AG08395 (cell line): ENCODE measurements at regions not wholly inside any gene's neighbourhood (a gene's known extent, or its start where the extent isn't known, plus 50 kb on each side); places are given as distances from the start of the nearest gene placed in this dataset.

Source experiments
- DNase-seq: peaks from one replicate; pipeline ENCODE4 v3.0.0; 2012; ENCODE audit warnings: mixed read lengths, low spot score

DNA sequence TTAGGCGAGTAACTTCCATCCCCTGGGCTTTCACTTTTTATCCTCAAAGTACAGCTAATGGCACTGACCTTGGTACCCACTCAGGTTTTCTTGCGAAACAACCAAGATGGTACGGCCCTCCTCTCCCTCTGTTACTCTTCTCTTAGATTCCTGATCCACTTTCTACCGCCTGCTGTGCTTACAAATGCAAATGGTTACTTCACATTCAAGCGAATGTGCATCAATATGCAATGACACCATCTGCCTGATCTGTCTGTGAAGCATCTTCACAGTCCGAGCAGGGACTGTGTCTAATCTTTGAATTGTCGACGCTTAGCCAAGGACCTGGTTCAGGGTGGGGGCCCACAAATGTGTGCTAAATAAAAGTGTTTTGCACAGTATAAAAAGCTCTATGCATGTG is 112.2 kb downstream of the TRIB2 start:
- no peak for DNase-seq

GRCh38 chr2:12831016-12831415 is 114.3 kb downstream of the TRIB2 start:
- DNase-seq, result no peak

DNA sequence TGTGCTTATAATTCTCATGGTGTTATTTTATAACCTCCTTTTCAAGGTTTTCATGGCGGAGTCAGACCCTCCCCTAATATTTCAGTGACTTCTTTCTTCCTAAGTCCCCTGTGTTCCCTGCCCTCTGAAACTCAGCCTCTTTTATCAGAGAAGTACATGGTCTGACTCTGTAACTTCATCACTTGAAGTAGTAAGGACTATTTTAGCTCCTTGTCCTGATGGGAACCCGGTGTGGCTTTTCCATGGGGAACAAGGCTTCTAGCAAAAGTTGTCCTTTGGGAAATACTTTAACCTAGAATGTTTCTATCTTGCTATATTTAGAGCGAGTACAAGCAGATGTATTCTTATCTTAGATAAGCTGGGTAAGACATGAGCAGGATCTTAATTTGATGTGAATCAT is 117.5 kb downstream of the TRIB2 start:
- no peak for DNase-seq

DNA sequence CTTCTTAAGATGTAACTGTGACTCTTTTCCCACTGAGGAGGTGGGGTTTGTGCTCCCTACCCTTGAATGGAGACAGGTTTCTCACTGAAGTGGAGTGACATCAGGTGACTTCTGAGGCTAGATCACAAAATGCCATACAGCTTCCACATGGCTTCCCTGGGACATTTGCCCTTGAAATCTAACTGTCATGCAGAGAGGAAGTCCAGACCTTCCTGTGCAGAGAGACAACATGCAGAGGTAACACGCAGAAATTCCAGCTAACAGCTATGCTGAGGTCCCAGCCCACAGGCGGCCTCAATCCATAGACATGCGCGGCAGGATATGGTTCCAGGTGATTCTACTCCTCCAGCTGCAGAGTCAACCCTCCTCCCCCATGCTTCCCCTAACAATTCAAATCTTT is 119.0 kb downstream of the TRIB2 start:
- no peak for DNase-seq

- DNase-seq, result no peak
Measured at GRCh38 chr2:12839339-12839738, 122.6 kb downstream of the TRIB2 start.

DNA sequence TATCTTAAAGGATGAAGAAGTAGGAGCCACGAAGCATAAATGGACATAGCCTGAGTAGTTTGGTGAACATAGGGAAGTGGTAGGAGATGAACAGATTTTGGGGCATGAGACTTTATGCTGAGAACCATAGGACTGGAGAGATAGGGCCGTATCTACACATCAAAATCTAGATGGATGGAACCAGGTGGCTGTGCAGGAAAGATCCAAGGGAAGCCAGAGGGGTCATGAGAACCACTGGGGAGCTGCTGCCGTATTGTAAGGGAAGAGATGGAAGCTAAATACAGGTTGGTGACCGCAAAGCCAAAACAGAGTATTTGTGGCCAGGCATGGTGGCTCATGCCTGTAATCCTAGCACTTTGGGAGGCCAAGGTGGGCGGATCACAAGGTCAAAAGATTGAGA is 124.3 kb downstream of the TRIB2 start:
- no peak for DNase-seq

- no peak for DNase-seq
Measured at GRCh38 chr2:12842917-12843316, 126.2 kb downstream of the TRIB2 start.

DNA sequence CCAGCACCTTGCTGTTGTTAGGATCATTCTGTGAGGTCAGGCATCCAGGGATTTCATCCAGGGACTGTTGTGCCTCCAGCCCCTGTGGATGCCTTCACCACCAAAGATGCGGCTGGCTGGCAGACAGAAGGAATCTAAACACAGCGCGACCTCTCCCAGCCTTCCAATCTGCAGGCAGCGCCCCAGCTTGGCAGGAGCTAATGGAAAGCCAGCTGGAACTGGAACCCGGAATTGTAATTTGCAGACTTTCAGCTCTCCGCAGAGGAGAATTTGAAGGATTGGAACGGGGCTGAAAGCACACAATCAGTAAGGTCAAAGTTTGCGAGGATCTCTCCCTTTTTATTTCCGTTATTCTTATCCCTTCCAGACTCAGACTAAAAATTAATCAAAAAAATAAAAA is 127.8 kb downstream of the TRIB2 start:
- no peak for DNase-seq

DNA sequence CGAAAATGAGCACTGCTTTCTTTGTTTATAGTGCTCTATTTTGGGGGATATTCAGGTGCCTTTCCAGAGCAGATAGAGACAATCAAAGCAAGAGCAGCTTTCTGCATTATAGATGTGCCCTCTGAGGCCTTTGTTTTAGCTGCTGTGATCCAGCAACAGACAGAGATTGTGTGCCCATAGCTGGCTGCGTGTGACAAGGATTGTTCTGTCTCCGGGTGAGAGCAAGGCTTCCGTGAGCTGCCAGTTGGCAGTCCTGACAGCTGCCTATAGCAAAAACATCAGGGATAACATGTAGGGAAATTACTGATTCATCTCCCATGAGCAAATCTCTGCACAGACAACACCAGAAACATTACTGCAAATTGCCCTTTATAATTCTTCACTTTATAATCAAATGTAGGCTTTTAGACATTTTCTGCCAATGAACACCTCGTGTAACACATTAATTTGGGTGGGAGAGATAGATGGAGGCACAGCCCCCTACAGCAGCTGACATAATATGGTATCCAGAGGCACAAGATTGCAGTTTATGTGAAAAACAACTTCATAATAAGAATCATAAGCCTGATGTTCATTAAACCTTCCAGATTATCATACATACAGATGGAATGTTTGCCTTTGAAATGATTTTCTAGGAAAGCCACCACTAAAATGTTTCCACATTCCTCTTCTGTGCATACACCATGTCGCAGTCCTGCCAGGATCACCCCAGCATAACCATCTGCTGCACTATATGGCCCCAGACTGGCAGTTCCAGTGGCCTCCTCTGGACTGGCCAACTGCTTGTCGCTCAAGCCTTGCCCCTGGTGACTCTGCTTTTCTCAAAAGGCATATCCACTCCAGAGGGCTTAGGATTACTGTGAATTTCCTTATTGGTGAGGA is 131.2 kb downstream of the TRIB2 start:
- DNase-seq, result peak; percentile 25

GRCh38 chr2:12852135-12852534 is 135.4 kb downstream of the TRIB2 start:
- no peak for DNase-seq

DNA sequence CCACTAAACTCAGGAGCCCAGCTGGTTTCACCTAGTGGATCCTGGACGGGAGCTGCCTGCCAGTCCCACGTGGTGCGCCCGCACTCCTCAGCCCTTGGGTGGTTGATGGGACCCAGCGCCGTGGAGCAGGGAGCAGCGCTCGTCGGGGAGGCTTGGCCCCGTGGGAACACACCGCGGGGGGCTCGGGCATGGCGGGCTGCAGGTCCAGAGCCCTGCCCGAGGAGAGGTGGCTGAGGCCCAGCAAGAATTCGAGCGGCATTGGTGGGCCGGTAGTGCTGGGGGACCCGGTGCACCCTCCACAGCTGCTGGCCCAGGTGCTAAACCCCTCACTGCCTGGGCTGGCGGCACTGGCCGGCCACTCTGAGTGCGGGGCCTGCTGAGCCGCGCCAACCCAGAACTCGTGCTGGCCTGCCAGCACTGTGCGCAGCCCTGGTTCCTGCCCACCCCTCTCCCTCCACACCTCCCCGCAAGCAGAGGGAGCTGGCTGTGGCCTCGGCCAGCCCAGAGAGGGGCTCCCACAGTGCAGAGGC is 137.3 kb downstream of the TRIB2 start:
- DNase-seq, result no peak

GRCh38 chr2:12855508-12855907 is 138.8 kb downstream of the TRIB2 start:
- no peak for DNase-seq

- DNase-seq, result peak; percentile 56
Measured at GRCh38 chr2:12856934-12857601, 140.3 kb downstream of the TRIB2 start.

DNA sequence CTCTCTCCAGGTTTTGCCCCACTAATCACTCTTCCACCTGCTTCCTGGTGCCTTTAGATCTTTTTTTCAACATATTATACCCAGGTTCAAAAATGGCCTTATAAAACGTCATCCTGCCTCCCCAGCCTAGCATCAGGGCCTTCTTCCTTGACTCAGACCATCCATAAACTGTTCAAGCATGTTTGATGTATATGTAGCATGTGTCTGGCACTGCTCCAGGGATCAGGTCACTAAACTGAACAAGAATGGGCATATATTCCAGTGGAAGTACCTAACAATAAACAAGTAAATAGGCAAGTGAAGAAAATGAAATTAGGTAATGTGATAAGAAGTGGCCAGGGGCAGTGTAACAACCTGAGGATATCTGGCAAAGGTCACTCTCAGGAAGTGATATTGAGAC is 141.2 kb downstream of the TRIB2 start:
- no peak for DNase-seq

- DNase-seq, result no peak
Measured at GRCh38 chr2:12858786-12859185, 142.1 kb downstream of the TRIB2 start.

DNA sequence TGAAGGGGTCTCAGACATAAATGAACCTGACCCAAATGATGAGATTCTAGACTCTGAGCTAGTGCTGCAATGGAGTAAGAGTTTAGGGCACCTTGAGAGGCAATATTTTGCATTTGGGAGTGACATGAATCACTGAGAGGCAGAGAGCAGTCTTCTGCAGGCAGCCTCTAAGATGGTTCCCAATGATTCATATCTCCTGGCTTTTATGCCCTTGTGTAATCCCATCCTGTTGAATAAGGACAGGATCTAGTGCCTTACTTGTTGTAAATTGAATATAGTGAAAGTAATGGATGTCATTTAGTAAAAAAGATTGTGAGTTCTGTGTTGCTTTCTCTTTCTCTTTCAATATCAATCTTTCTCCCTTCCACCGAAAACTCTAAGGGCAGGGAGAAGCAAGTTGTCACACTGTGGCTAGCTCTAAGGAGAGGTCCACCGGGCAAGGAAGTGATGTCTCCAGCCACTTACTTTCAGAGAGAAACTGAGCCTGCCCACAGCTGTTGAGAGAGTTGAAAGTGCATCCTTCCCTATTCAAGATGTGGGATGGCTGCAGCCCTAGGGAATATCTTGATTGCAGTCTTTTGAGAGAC is 144.7 kb downstream of the TRIB2 start:
- peak; percentile 62 for DNase-seq

GRCh38 chr2:12862541-12862940 is 145.8 kb downstream of the TRIB2 start:
- DNase-seq, result no peak

DNA sequence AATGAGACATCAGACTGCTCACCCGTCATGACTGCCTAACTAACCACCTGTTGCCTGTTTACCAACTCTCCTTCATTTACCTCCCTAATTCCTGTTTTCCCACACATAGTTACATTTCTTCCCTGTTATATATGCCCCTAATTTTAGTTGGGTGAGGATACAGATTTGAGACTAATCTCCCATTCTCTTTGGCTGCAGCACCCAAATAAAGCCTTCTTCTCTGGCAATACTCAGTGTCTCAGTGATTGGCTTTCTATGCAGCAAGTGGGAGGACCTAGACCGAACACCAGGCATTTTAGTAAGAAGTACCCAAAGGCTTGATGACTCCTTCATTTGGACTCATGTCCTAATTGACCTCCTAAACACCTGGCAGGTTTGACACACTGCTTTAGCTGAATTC is 147.2 kb downstream of the TRIB2 start:
- no peak for DNase-seq

GRCh38 chr2:12867631-12868287 is 151.0 kb downstream of the TRIB2 start:
- DNase-seq, result no peak

- DNase-seq, result no peak
Measured at GRCh38 chr2:12870692-12871091, 154.0 kb downstream of the TRIB2 start.

GRCh38 chr2:12871694-12872315 is 155.1 kb downstream of the TRIB2 start:
- no peak for DNase-seq

DNA sequence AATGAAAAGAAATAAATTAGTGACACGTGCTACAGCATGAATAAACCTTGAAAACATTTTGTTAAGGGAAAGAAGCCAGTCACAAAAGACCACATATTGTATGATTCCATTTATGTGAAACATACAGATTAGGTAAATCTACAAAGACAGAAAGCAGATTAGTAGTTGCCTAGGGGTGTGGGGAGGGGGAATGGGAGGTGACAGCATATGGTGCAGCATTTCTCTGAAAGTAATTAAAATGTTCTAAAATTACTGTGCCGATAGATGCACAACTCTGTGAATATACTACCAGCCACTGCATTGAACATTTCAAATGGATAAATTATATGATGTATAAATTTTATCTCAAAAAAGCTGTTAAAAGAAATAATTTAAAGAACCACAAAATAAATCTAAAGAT is 161.0 kb downstream of the TRIB2 start:
- no peak for DNase-seq
